ENCODE measurements at regions not wholly inside any gene's neighbourhood (a gene's known extent, or its start where the extent isn't known, plus 50 kb on each side); places are given as distances from the start of the nearest gene placed in this dataset.
"Not testable (repeated sequence)": the region's sequence is repeated elsewhere in the genome, so short reads cannot be mapped to it uniquely, and the experiment has no call there.

- ChIA-PET POLR2A (no interaction called here), CTCF (interaction anchor here (0.7 kb wide), 1 partner anchor 928 kb away, joined by 3 read pairs; no protein-coding TSS in a partner anchor)
- no peak for DNase-seq (ENCODE audit: extremely low spot score)
- TF ChIP-seq SUZ12 (IDR thresholded peaks at IDR 0.05) (no peak), LEF1 (IDR thresholded peaks at IDR 0.05; ENCODE audit: borderline replicate concordance) (no peak), TARDBP (IDR thresholded peaks at IDR 0.05) (no peak), PKNOX1 (IDR thresholded peaks at IDR 0.05) (no peak), ZNF384 (IDR thresholded peaks at IDR 0.05) (no peak), FOXM1 (IDR thresholded peaks at IDR 0.05; ENCODE audit: borderline replicate concordance) (no peak), NFRKB (IDR thresholded peaks at IDR 0.05) (no peak), BHLHE40 (IDR thresholded peaks at IDR 0.05; ENCODE audit: borderline replicate concordance) (no peak), L3MBTL2 (conservative IDR thresholded peaks at IDR 0.05) (no peak), ARNT (IDR thresholded peaks at IDR 0.05) (no peak), ELF4 (IDR thresholded peaks at IDR 0.05) (no peak), CTBP1 (IDR thresholded peaks at IDR 0.05; ENCODE audit: borderline replicate concordance) (no peak), FOXK2 (IDR thresholded peaks at IDR 0.05) (no peak), SP1 (IDR thresholded peaks at IDR 0.05) (no peak), FOXA1 (IDR thresholded peaks at IDR 0.05) (no peak)
Observed at GRCh38 chr12:87020071-87020470, 763.9 kb upstream of the MGAT4C start.

- no peak for DNase-seq (ENCODE audit: extremely low spot score)
- no peak for TF ChIP-seq L3MBTL2 (conservative IDR thresholded peaks at IDR 0.05)
- TF ChIP-seq HDGF (IDR thresholded peaks at IDR 0.05; ENCODE audit: borderline replicate concordance), result no peak
- TF ChIP-seq TARDBP (IDR thresholded peaks at IDR 0.05), result no peak
- TF ChIP-seq FOXM1 (IDR thresholded peaks at IDR 0.05; ENCODE audit: borderline replicate concordance), result no peak
- TF ChIP-seq NFRKB (IDR thresholded peaks at IDR 0.05), result no peak
- no peak for TF ChIP-seq SUZ12 (IDR thresholded peaks at IDR 0.05)
- no peak for TF ChIP-seq ZNF384 (IDR thresholded peaks at IDR 0.05)
- TF ChIP-seq CTBP1 (IDR thresholded peaks at IDR 0.05; ENCODE audit: borderline replicate concordance), result no peak
- no peak for TF ChIP-seq FOXK2 (IDR thresholded peaks at IDR 0.05)
- no peak for TF ChIP-seq ARNT (IDR thresholded peaks at IDR 0.05)
- POLR2A ChIA-PET, result no interaction called here
- CTCF ChIA-PET, result interaction anchor here (0.6 kb wide), 1 partner anchor 991 kb away, joined by 3 read pairs; no protein-coding TSS in a partner anchor
Observed at GRCh38 chr12:87015352-87015751, 759.2 kb upstream of the MGAT4C start.

- CTCF ChIA-PET, result no interaction called here
- no peak for DNase-seq (ENCODE audit: extremely low spot score)
- TF ChIP-seq PKNOX1 (IDR thresholded peaks at IDR 0.05) (no peak), LEF1 (IDR thresholded peaks at IDR 0.05; ENCODE audit: borderline replicate concordance) (no peak), SP1 (IDR thresholded peaks at IDR 0.05) (no peak), ARNT (IDR thresholded peaks at IDR 0.05) (no peak), BHLHE40 (IDR thresholded peaks at IDR 0.05; ENCODE audit: borderline replicate concordance) (no peak), FOXK2 (IDR thresholded peaks at IDR 0.05) (no peak), ELF4 (IDR thresholded peaks at IDR 0.05) (no peak), FOXA1 (IDR thresholded peaks at IDR 0.05) (no peak), NFRKB (IDR thresholded peaks at IDR 0.05) (no peak), HDGF (IDR thresholded peaks at IDR 0.05; ENCODE audit: borderline replicate concordance) (no peak), TARDBP (IDR thresholded peaks at IDR 0.05) (no peak), ZNF384 (IDR thresholded peaks at IDR 0.05) (no peak), CTBP1 (IDR thresholded peaks at IDR 0.05; ENCODE audit: borderline replicate concordance) (no peak), SUZ12 (IDR thresholded peaks at IDR 0.05) (no peak), L3MBTL2 (conservative IDR thresholded peaks at IDR 0.05) (no peak)
- POLR2A ChIA-PET, result no interaction called here
Observed at GRCh38 chr12:87008785-87009384, 752.7 kb upstream of the MGAT4C start.

- TF ChIP-seq FOXA1 (IDR thresholded peaks at IDR 0.05) (no peak), BHLHE40 (IDR thresholded peaks at IDR 0.05; ENCODE audit: borderline replicate concordance) (no peak), CTBP1 (IDR thresholded peaks at IDR 0.05; ENCODE audit: borderline replicate concordance) (no peak), TARDBP (IDR thresholded peaks at IDR 0.05) (no peak), LEF1 (IDR thresholded peaks at IDR 0.05; ENCODE audit: borderline replicate concordance) (no peak), PKNOX1 (IDR thresholded peaks at IDR 0.05) (no peak), NFRKB (IDR thresholded peaks at IDR 0.05) (no peak), SUZ12 (IDR thresholded peaks at IDR 0.05) (no peak), ARNT (IDR thresholded peaks at IDR 0.05) (no peak), FOXM1 (IDR thresholded peaks at IDR 0.05; ENCODE audit: borderline replicate concordance) (no peak), HDGF (IDR thresholded peaks at IDR 0.05; ENCODE audit: borderline replicate concordance) (no peak)
- ChIA-PET POLR2A (no interaction called here), CTCF (no interaction called here)
- no peak for DNase-seq (ENCODE audit: extremely low spot score)
Observed at GRCh38 chr12:87001102-87001501, 744.9 kb upstream of the MGAT4C start.

- ChIA-PET CTCF (no interaction called here), POLR2A (no interaction called here)
- DNase-seq (ENCODE audit: extremely low spot score), result no peak
- TF ChIP-seq SP1 (IDR thresholded peaks at IDR 0.05), result no peak
- TF ChIP-seq NFRKB (IDR thresholded peaks at IDR 0.05), result no peak
- TF ChIP-seq ARNT (IDR thresholded peaks at IDR 0.05), result no peak
- no peak for TF ChIP-seq ELF4 (IDR thresholded peaks at IDR 0.05)
- TF ChIP-seq BHLHE40 (IDR thresholded peaks at IDR 0.05; ENCODE audit: borderline replicate concordance), result no peak
- TF ChIP-seq CTBP1 (IDR thresholded peaks at IDR 0.05; ENCODE audit: borderline replicate concordance), result no peak
- no peak for TF ChIP-seq L3MBTL2 (conservative IDR thresholded peaks at IDR 0.05)
- TF ChIP-seq TARDBP (IDR thresholded peaks at IDR 0.05), result no peak
- TF ChIP-seq FOXK2 (IDR thresholded peaks at IDR 0.05), result no peak
- TF ChIP-seq FOXA1 (IDR thresholded peaks at IDR 0.05), result no peak
- no peak for TF ChIP-seq HDGF (IDR thresholded peaks at IDR 0.05; ENCODE audit: borderline replicate concordance)
- TF ChIP-seq LEF1 (IDR thresholded peaks at IDR 0.05; ENCODE audit: borderline replicate concordance), result no peak
- TF ChIP-seq PKNOX1 (IDR thresholded peaks at IDR 0.05), result no peak
- TF ChIP-seq FOXM1 (IDR thresholded peaks at IDR 0.05; ENCODE audit: borderline replicate concordance), result no peak
Observed at GRCh38 chr12:86985298-86985697, 729.1 kb upstream of the MGAT4C start.

- POLR2A ChIA-PET; DNase-seq (ENCODE audit: extremely low spot score); CTCF ChIA-PET: not testable (repeated sequence)
Observed at GRCh38 chr12:86970595-86970994, 714.4 kb upstream of the MGAT4C start.

Data from HEK293T (cell line).